SK-N-SH treated with all-trans-retinoic acid at 6 μM for 48 hours (cell line): ENCODE measurements at regions not wholly inside any gene's neighbourhood (a gene's known extent, or its start where the extent isn't known, plus 50 kb on each side); places are given as distances from the start of the nearest gene placed in this dataset.

Experiments
- ATAC-seq: fragments of 200-7000 bp; cut with Tn5 transposase; 3 replicates; pipeline ENCODE4 v1.9.1; 2020; ENCODE audit warnings: mild to moderate bottlenecking, moderate library complexity
- ARNTL ChIP-seq: fragments of 450-650 bp; formaldehyde crosslinking; IDR thresholded peaks from 2 replicates; pipeline ENCODE4 v1.5.0; 2020; ENCODE audit warnings: low read depth, mild to moderate bottlenecking, moderate library complexity, borderline replicate concordance
- CREB5 ChIP-seq: fragments of 250-450 bp; sonication (Bioruptor Pico); IDR thresholded peaks from 2 replicates; pipeline ENCODE4 v1.5.1; 2020; ENCODE audit warnings: low read depth, mild to moderate bottlenecking, moderate library complexity
- CSDC2 ChIP-seq: fragments of 250-450 bp; sonication (Bioruptor Pico); IDR thresholded peaks from 2 replicates; pipeline ENCODE4 v1.5.0; 2020; ENCODE audit warnings: mild to moderate bottlenecking, moderate library complexity
- CSRNP3 ChIP-seq: fragments of 250-450 bp; sonication (Bioruptor Pico); IDR thresholded peaks from 2 replicates; pipeline ENCODE4 v1.5.1; 2021; ENCODE audit warnings: mild to moderate bottlenecking, moderate library complexity
- GLIS3 ChIP-seq: fragments of 250-450 bp; sonication (Bioruptor Pico); IDR thresholded peaks from 2 replicates; pipeline ENCODE4 v1.5.0; 2020; ENCODE audit warnings: mild to moderate bottlenecking, moderate library complexity
- ISL1 ChIP-seq: fragments of 250-450 bp; sonication (Bioruptor Pico); IDR thresholded peaks from 2 replicates; pipeline ENCODE4 v2.1.2; 2022; ENCODE audit warnings: mild to moderate bottlenecking, moderate library complexity
- OSR1 ChIP-seq: fragments of 250-450 bp; sonication (Bioruptor Pico); IDR thresholded peaks from 2 replicates; pipeline ENCODE4 v1.8.0; 2022; ENCODE audit warnings: moderate library complexity, mild to moderate bottlenecking, inconsistent platforms
- PATZ1 ChIP-seq: fragments of 250-450 bp; sonication (Bioruptor Pico); IDR thresholded peaks from 2 replicates; pipeline ENCODE4 v1.8.0; 2020; ENCODE audit warnings: mild to moderate bottlenecking, moderate library complexity, borderline replicate concordance
- POU6F1 ChIP-seq: fragments of 250-450 bp; sonication (Bioruptor Pico); IDR thresholded peaks from 2 replicates; pipeline ENCODE4 v1.8.0; 2021; ENCODE audit warnings: low read depth, mild to moderate bottlenecking, moderate library complexity, borderline replicate concordance
- PPARA ChIP-seq: fragments of 250-450 bp; sonication (Bioruptor Pico); IDR thresholded peaks from 2 replicates; pipeline ENCODE4 v1.5.0; 2020; ENCODE audit warnings: mild to moderate bottlenecking, borderline replicate concordance
- RARB ChIP-seq: fragments of 250-450 bp; sonication (Bioruptor Pico); IDR thresholded peaks from 2 replicates; pipeline ENCODE4 v1.8.0; 2021; ENCODE audit warnings: mild to moderate bottlenecking, moderate library complexity
- SNAI2 ChIP-seq: fragments of 250-450 bp; sonication (Bioruptor Pico); IDR thresholded peaks from 2 replicates; pipeline ENCODE4 v1.5.0; 2020; ENCODE audit warnings: mild to moderate bottlenecking, moderate library complexity
- TCF4 ChIP-seq: fragments of 250-450 bp; sonication (Bioruptor Pico); IDR thresholded peaks from 2 replicates; pipeline ENCODE4 v1.8.0; 2021; ENCODE audit warnings: mild to moderate bottlenecking, moderate library complexity, borderline replicate concordance
- TOX ChIP-seq: fragments of 250-450 bp; sonication (Bioruptor Pico); IDR thresholded peaks from 2 replicates; pipeline ENCODE4 v1.8.0; 2021; ENCODE audit warnings: mild to moderate bottlenecking, moderate library complexity, borderline replicate concordance
- TSHZ2 ChIP-seq: fragments of 250-450 bp; sonication (Bioruptor Pico); IDR thresholded peaks from 2 replicates; pipeline ENCODE4 v1.5.0; 2020; ENCODE audit warnings: mild to moderate bottlenecking, moderate library complexity
- ZC3H10 ChIP-seq: fragments of 250-450 bp; sonication (Bioruptor Pico); IDR thresholded peaks from 2 replicates; pipeline ENCODE4 v1.5.1; 2021; ENCODE audit warnings: mild to moderate bottlenecking, moderate library complexity
- ZFP3 ChIP-seq: fragments of 250-450 bp; sonication (Bioruptor Pico); IDR thresholded peaks from 2 replicates; pipeline ENCODE4 v1.5.0; 2020; ENCODE audit warnings: mild to moderate bottlenecking, moderate library complexity
- ZNF565 ChIP-seq: fragments of 450-650 bp; formaldehyde crosslinking; conservative IDR thresholded peaks from 2 replicates; pipeline ENCODE4 v1.5.0; 2020; ENCODE audit warnings: low read depth, mild to moderate bottlenecking, moderate library complexity
- ZNF70 ChIP-seq: fragments of 450-650 bp; formaldehyde crosslinking; IDR thresholded peaks from 2 replicates; pipeline ENCODE4 v1.5.0; 2020; ENCODE audit warnings: mild to moderate bottlenecking, moderate library complexity
- ZNF8 ChIP-seq: fragments of 450-650 bp; formaldehyde crosslinking; IDR thresholded peaks from 2 replicates; pipeline ENCODE4 v1.5.0; 2020; ENCODE audit warnings: mild to moderate bottlenecking, moderate library complexity

GRCh38 chr12:88648625-88649024, 68.4 kb upstream of the KITLG start:
- ATAC-seq, result no peak
- no peak for TF ChIP-seq TOX (CRISPR knock-in tag)
- TF ChIP-seq ZC3H10, result no peak
- TF ChIP-seq, all 23 proteins: peak for 0

- TF ChIP-seq ZNF70 (CRISPR knock-in tag), result no peak
- no peak for TF ChIP-seq CSRNP3 (CRISPR knock-in tag)
- TF ChIP-seq SNAI2 (CRISPR knock-in tag), result no peak
- TF ChIP-seq ARNTL (CRISPR knock-in tag), result no peak
- TF ChIP-seq PPARA (CRISPR knock-in tag), result no peak
- no peak for TF ChIP-seq POU6F1 (CRISPR knock-in tag)
- no peak for TF ChIP-seq ZFP3
- TF ChIP-seq ISL1 (CRISPR knock-in tag), result no peak
- no peak for TF ChIP-seq CSDC2 (CRISPR knock-in tag)
- TF ChIP-seq ZC3H10, result no peak
- no peak for ATAC-seq
These were observed 66.6 kb upstream of the KITLG start for GRCh38 chr12:88646824-88647223.

- TF ChIP-seq GLIS3 (CRISPR knock-in tag) (no peak), PATZ1 (CRISPR knock-in tag) (no peak), CSRNP3 (CRISPR knock-in tag) (no peak), TSHZ2 (CRISPR knock-in tag) (no peak), ARNTL (CRISPR knock-in tag) (no peak), OSR1 (CRISPR knock-in tag) (no peak), ISL1 (CRISPR knock-in tag) (no peak), RARB (CRISPR knock-in tag) (no peak), ZC3H10 (no peak), TOX (CRISPR knock-in tag) (no peak), ZNF8 (no peak), SNAI2 (CRISPR knock-in tag) (no peak)
- TF ChIP-seq, all 23 proteins: peak for 0
These were observed 65.5 kb upstream of the KITLG start for GRCh38 chr12:88645816-88646215.

GRCh38 chr12:88644946-88645702, 64.9 kb upstream of the KITLG start:
- ATAC-seq, result no peak
- TF ChIP-seq RARB (CRISPR knock-in tag) (no peak), OSR1 (CRISPR knock-in tag) (no peak), CSRNP3 (CRISPR knock-in tag) (no peak), ZNF565 (CRISPR knock-in tag) (no peak), TCF4 (no peak), ZNF70 (CRISPR knock-in tag) (no peak), CREB5 (CRISPR knock-in tag) (no peak), ZFP3 (no peak), ARNTL (CRISPR knock-in tag) (no peak), ISL1 (CRISPR knock-in tag) (no peak)

More at GRCh38 chr12:88645816-88646215, 65.5 kb upstream of the KITLG start:
- ATAC-seq, result no peak
